Psoas muscle (tissue), 7 donors: ENCODE measurements at regions not wholly inside any gene's neighbourhood (a gene's known extent, or its start where the extent isn't known, plus 50 kb on each side); places are given as distances from the start of the nearest gene placed in this dataset.
A peak's percentile ranks its signal among the peaks of the same experiment; 100 is the strongest.

Experiments used
- ATAC-seq, 4 donors: fragments of 200-7000 bp; cut with Tn5 transposase; one replicate each; pipeline ENCODE4 v1.9.1; 2020; ENCODE audit warnings: moderate library complexity in 3 of 4, mild to moderate bottlenecking in 2 of 4
- DNase-seq, 2 donors: peaks; one replicate each; pipeline ENCODE4 v3.0.0-alpha.2; 2020
- H3K27ac ChIP-seq: fragments of 200-600 bp; one replicate; pipeline ENCODE4 v1.8.0; 2022
- H3K27me3 ChIP-seq, 3 donors: fragments of 200-600 bp in 1 of 3; one replicate each; pipeline versions ENCODE4 v1.6.1 to v1.8.0; 2013 to 2022; ENCODE audit warnings: low read length in 2 of 3, mild to moderate bottlenecking in 2 of 3, moderate library complexity in 1 of 3; ENCODE audit not compliant: insufficient read depth in 3 of 3
- H3K36me3 ChIP-seq, 2 donors: fragments of 200-600 bp in 1 of 2; one replicate each; pipeline versions ENCODE4 v1.6.1 to v1.8.0; 2013 to 2022; ENCODE audit warnings: low read depth in 1 of 2, mild to moderate bottlenecking in 1 of 2, moderate library complexity in 1 of 2; ENCODE audit not compliant: insufficient read depth in 1 of 2
- H3K4me1 ChIP-seq: fragments of 200-600 bp; one replicate; pipeline ENCODE4 v1.8.0; 2022
- H3K4me3 ChIP-seq: fragments of 200-600 bp; one replicate; pipeline ENCODE4 v1.8.0; 2022; ENCODE audit warnings: mild to moderate bottlenecking
- H3K9me3 ChIP-seq: fragments of 200-600 bp; one replicate; pipeline ENCODE4 v1.8.0; 2022
- WGBS, 3 donors: extraction: QIAGEN DNeasy Blood & Tissue Kit; methylation state at CpG; one replicate each; pipeline versions ENCODE4 v1.1.6 to v1.1.7; 2013; 5-methylcytosine and 5-hydroxymethylcytosine counted together
- intact Hi-C, 2 donors: fragments of 100-400 bp; cut with DNase I; formaldehyde crosslinking; loops; one replicate each; pipeline versions ENCODE4 v1.11.0 to v1.14.2; 2022
- TF ChIP-seq, protein P1 (sequence below): fragments of 200-600 bp; IDR thresholded peaks from one replicate; pipeline ENCODE4 v1.8.0; 2022; ENCODE audit warnings: antibody characterized with exemption
- donor health status: healthy with polysubstance abuse.
- donor health status: DM: no; HTN: no; CAD: no; lungs with moderate emphysema.
- donor health status: Bipolar disorder and iron deficiency.
- donor health status: healthy.
- donor health status: DM: yes; HTN: yes; CAD: no.
- donor health status: DM: no; HTN: no; CAD: no.
- donor health status: DM: yes; HTN: yes; CAD: no.

DNA sequence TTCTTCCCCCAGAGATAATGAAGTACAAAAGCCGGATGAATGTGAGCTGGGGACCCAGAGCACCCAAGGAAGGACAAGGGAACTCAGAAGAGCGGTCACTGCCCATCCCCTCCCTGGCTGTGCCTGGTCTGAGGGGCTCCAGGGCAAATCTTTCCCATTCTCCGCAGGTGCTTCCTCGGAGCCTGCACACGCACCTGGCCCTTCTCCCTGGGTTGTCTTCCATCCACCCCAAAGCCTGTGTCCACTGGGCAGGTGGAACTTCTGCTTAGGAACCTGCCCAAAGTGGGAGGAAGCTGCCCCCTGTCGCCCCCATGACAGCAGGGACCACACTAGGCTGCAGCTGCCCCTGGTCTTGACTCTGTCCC is 121.0 kb upstream of the FGF3 start:
- DNase-seq = no peak
- Histone ChIP-seq H3K27me3 (peaks cover 0 to 18% (median 9%) of the 10 kb centered on the region in 3 donors), H3K27ac (peak overlapping the region; percentile 32), H3K4me3 (no peak overlapping the region), H3K36me3 (no peaks in the 10 kb centered on the region), H3K9me3 (peaks cover 3% of the 10 kb centered on the region), H3K4me1 (no peaks in the 10 kb centered on the region)
- intact Hi-C loops = no loop called here
- no peak for ATAC-seq
- 56 to 76% (median 66%) methylated on average over 5 to 6 of the region's 6 CpGs for WGBS, 3 donors
- TF ChIP-seq, protein P1, sequence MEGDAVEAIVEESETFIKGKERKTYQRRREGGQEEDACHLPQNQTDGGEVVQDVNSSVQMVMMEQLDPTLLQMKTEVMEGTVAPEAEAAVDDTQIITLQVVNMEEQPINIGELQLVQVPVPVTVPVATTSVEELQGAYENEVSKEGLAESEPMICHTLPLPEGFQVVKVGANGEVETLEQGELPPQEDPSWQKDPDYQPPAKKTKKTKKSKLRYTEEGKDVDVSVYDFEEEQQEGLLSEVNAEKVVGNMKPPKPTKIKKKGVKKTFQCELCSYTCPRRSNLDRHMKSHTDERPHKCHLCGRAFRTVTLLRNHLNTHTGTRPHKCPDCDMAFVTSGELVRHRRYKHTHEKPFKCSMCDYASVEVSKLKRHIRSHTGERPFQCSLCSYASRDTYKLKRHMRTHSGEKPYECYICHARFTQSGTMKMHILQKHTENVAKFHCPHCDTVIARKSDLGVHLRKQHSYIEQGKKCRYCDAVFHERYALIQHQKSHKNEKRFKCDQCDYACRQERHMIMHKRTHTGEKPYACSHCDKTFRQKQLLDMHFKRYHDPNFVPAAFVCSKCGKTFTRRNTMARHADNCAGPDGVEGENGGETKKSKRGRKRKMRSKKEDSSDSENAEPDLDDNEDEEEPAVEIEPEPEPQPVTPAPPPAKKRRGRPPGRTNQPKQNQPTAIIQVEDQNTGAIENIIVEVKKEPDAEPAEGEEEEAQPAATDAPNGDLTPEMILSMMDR = no peak

DNA sequence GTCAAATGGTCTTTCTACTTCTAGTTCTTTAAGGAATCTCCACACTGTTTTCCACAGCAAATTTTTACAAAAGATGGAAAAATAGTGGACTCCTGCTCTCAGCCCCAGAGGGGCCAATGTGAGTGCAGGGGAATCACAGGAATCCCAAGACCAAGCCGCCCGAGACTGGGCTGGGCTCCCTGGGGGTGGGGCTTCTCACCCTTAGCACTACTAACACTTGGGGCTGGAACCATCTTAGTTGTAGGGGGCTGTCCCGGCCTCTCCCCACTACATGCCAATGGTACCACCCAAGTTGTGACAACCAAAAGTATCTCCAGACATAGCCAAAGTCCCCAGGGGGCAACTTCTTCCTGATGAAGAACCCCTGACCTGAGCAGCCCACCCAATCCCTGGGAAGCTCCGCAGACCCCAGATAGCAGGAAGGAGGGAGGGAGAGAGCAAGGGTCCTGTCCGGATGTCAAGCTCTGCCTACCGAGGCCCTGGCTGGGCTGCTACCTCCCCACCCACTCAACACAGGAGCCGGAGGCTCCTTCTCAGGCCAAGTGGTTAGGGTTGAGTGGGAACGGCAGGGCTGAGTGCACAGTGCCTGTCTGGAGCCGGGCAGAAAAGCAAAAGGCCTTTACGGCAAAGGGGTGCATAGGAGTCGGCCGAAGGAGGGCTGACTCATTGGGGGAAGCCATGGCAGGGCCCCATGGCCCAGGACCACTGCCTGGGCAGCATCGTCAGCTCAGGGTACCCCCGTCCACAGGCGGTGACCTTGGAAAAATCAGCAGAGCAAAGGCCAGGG is 122.5 kb upstream of the FGF3 start:
- Histone ChIP-seq H3K27ac (no peak overlapping the region), H3K36me3 (no peaks in the 10 kb centered on the region), H3K4me3 (no peak overlapping the region), H3K9me3 (peaks cover 1% of the 10 kb centered on the region), H3K4me1 (no peaks in the 10 kb centered on the region), H3K27me3 (peaks cover 0 to 18% (median 13%) of the 10 kb centered on the region in 3 donors)
- no peak for DNase-seq
- TF ChIP-seq, protein P1 = no peak
- intact Hi-C loops = no loop called here
- 73 to 75% (median 75%) methylated on average over 15 of the region's 15 CpGs for WGBS, 3 donors
- no peak for ATAC-seq

DNA sequence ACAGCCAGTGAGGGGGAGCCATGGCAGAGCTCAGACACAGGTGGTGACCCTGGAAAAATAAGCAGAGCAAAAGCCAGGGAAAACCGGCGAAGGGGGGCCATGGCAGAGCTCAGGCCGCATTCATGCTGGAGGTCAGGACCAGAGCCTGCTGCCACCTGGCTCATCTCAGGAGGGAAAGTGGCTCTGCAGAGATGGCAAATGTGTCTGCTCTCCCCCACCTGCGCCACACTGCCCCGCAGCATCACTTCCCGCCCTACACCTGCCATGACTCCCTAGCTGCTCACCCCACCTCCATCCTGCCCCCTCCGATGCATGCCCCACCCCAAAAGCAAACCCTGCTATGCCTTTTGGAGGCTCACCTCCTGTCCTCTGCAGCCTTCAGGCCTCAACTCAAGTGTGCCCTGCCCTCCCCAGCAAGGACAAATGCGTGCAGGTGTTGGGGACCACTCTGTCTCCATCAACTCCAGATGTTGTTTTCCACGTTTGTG is 123.2 kb upstream of the FGF3 start:
- intact Hi-C loops = no loop called here
- Histone ChIP-seq H3K27ac (no peak overlapping the region), H3K27me3 (peaks cover 0 to 18% (median 13%) of the 10 kb centered on the region in 3 donors), H3K4me3 (no peak overlapping the region), H3K36me3 (no peaks in the 10 kb centered on the region), H3K9me3 (no peaks in the 10 kb centered on the region), H3K4me1 (no peaks in the 10 kb centered on the region)
- DNase-seq (no peak), ATAC-seq (no peak)
- WGBS, 3 donors = 83 to 89% (median 87%) methylated on average over 8 to 9 of the region's 9 CpGs
- TF ChIP-seq, protein P1 = no peak

DNA sequence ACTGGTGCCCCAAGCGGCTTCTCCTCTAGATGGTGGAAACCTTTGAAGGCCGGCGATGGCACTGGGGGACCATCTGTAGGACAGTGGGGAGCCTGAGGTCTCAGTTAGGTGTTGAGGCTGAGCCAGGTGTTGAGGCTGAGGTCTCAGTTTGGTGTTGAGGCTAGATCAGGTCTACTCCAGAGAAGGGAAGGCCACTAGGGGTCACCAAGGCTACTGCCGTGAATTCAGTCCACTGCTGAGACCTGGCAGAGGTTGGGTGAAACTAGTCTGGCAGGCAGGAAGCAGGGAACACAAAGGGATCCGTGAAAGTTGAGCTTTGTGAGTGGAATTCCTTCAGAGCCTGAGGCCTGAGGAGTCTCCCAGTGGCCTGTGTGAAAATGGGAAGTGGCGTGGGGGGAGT is 123.8 kb upstream of the FGF3 start:
- intact Hi-C loops = no loop called here
- peak in 1 of 2 donors; percentile 46 for DNase-seq
- no peaks in the 10 kb centered on the region for H3K36me3 ChIP-seq

More for the DNA sequence above, 123.8 kb upstream of the FGF3 start:
- WGBS, 3 donors = 68 to 74% (median 70%) methylated on average over 6 of the region's 6 CpGs
- Histone ChIP-seq H3K4me3 (no peak overlapping the region), H3K27ac (no peak overlapping the region), H3K4me1 (no peaks in the 10 kb centered on the region), H3K9me3 (no peaks in the 10 kb centered on the region), H3K27me3 (peaks cover 0 to 18% (median 12%) of the 10 kb centered on the region in 3 donors)
- TF ChIP-seq, protein P1 = no peak
- ATAC-seq = peak in 2 of 4 donors; percentile 38 to 43
